GM19324 (cell line): ENCODE measurements at regions not wholly inside any gene's neighbourhood (a gene's known extent, or its start where the extent isn't known, plus 50 kb on each side); places are given as distances from the start of the nearest gene placed in this dataset.
"Not testable (repeated sequence)": the region's sequence is repeated elsewhere in the genome, so short reads cannot be mapped to it uniquely, and the experiment has no call there.

Experiments
- ATAC-seq: cut with Tn5 transposase; IDR thresholded peaks from one replicate; pipeline ENCODE4 v1.9.1; 2021; ENCODE audit warnings: mild to moderate bottlenecking, moderate library complexity; ENCODE audit not compliant: unreplicated experiment, low FRiP score

DNA sequence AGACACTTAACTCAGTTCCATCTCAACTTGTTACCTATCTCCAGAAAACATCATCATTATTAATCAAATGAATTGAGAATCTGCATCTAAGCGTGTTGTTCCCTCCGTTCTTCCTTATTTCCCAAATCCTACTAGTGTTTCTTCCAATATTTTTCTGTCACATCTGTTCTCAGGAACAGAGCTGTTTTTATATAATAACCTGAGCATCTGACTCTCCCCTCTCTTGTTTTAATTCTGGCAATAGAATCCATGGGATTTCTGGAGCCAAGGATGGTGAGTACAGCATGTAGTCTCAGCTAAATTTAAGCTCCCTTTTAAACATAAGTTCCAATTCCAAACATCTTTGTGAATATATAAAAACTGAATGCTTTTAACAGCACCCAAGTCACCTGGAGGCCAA lies 558.3 kb downstream of the DTWD2 start:
- ATAC-seq = no peak

DNA sequence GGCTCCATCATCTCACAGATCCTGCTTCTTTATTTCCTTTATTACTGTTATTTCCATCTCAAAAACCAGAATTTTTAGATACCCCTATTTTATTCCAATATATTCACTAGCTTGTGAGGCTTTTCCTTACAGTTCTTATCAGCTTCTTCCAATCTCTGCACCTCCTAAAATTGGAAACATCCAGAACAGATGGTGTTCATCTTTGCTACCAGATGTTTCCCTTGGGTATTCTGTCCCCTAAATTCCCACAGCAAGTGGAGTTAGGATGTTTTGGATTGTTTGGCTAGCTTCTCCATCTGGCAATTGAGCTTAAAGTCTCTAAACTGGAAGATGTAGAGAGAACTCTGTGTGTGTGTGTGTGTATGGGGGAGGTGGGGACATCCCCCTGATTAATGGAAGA lies 580.4 kb downstream of the DTWD2 start:
- ATAC-seq = no peak

GRCh38 chr5:118405650-118406061 lies 582.7 kb downstream of the DTWD2 start:
- no peak for ATAC-seq

DNA sequence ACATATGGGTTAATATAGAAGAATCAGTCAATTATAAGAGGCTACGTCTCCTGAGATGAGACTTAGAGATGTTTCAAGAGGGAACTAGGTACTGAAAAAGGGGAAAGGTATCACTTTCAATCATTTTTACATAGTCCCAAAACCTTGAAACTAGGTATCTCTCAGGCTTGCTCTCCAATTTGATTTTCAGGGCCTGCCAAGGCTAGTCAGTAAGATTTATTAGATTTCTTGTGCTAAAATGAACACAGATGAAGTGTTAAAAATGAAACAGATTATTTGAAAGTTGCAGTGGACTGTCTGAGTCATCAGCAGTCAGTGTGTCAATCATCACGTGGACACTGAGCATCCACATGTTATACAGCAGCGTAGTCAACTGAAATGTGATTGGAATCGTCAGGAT lies 591.1 kb downstream of the DTWD2 start:
- ATAC-seq = no peak

DNA sequence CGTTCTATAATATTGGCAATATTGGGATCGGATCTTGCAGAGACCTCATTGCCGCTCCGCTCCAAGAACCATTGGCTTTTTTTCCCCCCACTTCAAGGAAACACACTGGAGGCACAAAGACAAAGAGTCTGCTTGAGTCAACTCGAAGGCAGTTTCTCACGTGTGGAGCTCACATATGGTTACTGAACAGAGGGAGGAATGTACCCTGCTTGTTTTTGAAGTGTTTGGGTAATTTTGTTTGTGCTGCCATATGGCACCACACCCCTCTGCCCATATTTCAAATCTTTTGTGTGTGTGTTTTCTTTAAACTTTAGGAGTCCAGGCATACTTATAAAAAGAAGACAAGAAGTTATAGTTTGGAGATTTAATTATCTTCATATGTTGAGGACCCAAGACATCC lies 595.9 kb downstream of the DTWD2 start:
- no peak for ATAC-seq

DNA sequence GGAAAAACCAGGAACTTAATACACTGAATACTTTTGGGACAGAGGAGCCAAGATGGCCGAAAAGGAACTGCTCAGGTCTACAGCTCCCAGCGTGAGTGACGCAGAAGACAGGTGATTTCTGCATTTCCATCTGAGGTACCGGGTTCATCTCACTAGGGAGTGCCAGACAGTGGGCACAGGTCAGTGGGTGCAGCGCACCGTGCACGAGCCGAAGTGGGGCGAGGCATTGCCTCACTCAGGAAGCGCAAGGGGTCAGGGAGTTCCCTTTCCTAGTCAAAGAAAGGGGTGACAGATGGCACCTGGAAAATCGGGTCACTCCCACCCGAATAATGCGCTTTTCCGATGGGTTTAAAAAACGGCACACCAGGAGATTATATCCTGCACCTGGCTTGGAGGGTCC lies 605.4 kb downstream of the DTWD2 start:
- not testable (repeated sequence) for ATAC-seq

DNA sequence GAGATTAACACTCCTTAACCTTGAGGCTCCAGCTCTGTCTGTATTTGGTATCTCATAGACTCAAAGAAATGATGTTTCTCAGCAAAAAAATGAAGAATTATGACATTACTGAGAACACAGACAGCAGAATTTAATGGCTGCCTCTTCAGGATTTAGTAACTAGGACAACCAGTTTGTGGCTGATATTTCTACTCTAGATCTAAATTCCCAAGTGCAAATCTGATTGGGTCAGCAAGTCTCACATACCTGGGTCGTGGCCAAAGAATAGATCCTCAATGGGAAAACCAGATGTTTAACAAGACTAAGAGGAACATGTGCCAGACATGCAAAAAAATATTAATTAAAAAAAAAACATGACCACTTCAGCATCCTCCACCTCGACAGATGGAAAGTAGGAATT lies 608.9 kb downstream of the DTWD2 start:
- no peak for ATAC-seq

DNA sequence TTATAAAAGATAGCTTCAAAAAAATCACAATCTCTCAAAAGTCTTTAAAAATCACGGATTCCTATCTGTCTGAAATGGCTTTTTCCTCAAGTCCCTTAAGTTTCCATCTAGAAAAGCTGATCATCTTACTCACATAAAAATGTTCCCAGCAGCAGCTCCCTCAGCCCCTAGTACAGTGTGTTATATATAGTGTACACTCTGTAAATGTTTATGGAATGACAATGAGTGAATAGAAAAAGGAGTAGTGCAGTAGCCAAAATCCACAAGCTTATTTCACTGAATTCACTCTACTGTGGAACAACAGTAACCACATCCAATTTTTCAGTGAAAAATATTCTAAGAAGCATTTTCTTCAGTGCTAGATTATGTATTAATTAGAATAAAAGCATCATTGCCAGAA lies 609.4 kb downstream of the DTWD2 start:
- ATAC-seq = no peak

- ATAC-seq = no peak
Measured at GRCh38 chr5:118377420-118377819, 610.9 kb downstream of the DTWD2 start.

- ATAC-seq = no peak
Measured at GRCh38 chr5:118371973-118372831, 616.1 kb downstream of the DTWD2 start.

- ATAC-seq = no peak
Measured at GRCh38 chr5:118366429-118366828, 621.9 kb downstream of the DTWD2 start.

GRCh38 chr5:118365718-118366117 lies 622.6 kb downstream of the DTWD2 start:
- ATAC-seq = no peak

DNA sequence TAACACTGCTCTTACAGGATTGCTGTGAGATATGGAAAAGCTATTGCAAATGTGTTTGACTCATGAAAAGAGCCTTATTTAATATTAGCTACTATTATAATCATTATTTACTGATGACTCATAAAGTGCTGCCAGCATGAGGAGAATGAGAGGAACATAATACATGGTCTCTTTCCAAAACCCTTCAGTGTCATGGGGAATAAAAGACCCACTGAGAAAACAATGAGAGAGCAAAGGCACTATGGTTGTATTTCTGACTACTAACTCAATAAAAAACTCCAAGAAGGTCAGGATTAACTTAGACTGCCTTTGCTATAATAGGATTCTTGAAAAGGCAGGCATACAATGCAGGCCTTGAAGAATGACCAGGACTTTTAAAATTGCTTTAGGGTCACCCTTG lies 633.5 kb downstream of the DTWD2 start:
- no peak for ATAC-seq

GRCh38 chr5:118353970-118354369 lies 634.4 kb downstream of the DTWD2 start:
- ATAC-seq = no peak

GRCh38 chr5:118336468-118336867 lies 651.9 kb downstream of the DTWD2 start:
- ATAC-seq = no peak

- ATAC-seq = no peak
Measured at GRCh38 chr5:118327389-118327788, 661.0 kb downstream of the DTWD2 start.

- ATAC-seq = no peak
Measured at GRCh38 chr5:118326481-118327045, 661.8 kb downstream of the DTWD2 start.

DNA sequence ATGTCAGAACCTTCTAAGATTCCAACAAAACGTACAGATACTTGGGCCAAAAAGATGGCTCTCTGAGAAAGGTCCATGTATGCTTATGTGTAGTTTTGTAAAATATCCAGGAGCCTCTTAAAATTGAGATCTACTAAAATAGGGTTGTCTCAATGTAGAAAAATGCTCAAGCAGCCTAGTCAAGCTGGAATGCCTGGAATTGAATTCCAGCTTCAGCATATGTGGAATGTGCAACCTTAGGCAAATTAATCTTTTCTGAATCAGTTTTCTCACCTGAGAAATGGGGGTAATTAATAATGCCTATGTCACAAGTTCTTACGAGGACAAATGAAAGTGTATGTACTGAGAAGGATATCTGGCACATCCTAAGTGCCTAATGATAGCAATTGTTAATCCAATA lies 662.4 kb downstream of the DTWD2 start:
- no peak for ATAC-seq

DNA sequence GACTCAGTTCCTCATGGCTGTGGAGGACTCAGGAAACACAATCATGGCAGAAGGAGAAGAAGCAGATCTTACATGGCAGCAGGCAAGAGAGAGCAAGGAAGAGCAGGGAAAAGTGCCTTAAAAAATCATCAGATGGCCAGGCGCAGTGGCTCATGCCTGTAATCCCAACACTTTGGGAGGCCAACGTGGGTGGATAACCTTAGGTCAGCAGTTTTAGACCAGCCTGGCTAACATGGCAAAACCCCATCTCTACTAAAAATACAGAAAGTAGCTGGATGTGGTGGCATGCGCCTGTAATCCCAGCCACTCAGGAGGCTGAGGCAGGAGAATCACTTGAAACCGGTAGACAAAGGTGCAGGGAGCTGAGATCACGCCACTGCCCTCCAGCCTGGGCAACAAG lies 664.6 kb downstream of the DTWD2 start:
- not testable (repeated sequence) for ATAC-seq

GRCh38 chr5:118321081-118321480 lies 667.3 kb downstream of the DTWD2 start:
- ATAC-seq = no peak

GRCh38 chr5:118320121-118320520 lies 668.2 kb downstream of the DTWD2 start:
- ATAC-seq = no peak

DNA sequence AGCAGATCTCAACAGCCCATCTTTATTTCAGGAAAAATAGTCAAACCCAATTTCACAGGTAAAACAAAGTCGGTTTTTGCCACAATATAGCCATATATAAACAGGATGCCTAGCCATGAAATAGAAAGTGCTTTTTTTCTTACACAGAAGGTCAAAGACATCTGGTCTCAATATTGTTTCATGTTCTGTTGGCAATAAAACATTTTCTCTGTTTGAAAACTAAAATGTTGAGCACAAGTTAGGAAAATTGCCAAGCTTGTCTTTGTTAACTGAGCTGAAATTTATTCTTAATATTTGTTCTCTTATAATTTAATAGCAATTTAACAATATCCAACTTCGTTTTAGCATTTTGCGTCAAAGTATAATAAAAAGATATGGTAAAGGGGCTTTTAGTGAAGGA lies 673.4 kb downstream of the DTWD2 start:
- no peak for ATAC-seq
